MM.1S (cell line): ENCODE measurements at regions not wholly inside any gene's neighbourhood (a gene's known extent, or its start where the extent isn't known, plus 50 kb on each side); places are given as distances from the start of the nearest gene placed in this dataset.

ENCODE experiments used
- EZH2 ChIP-seq: fragments of 300-600 bp; sonication (generic); optimal IDR thresholded peaks from 2 replicates; pipeline ENCODE3; 2017; ENCODE audit warnings: low read depth, mild to moderate bottlenecking, antibody characterized with exemption, low read length, mixed read lengths
- EZH2phosphoT487 ChIP-seq: fragments of 300-600 bp; sonication (generic); IDR thresholded peaks from 2 replicates; pipeline ENCODE4 v1.6.1; 2018; ENCODE audit warnings: antibody characterized with exemption, low read length
- TF ChIP-seq, protein P1 (sequence below): fragments of 300-600 bp; sonication (generic); IDR thresholded peaks from 2 replicates; pipeline ENCODE4 v1.5.1; 2016; ENCODE audit warnings: antibody characterized with exemption, low read length, mixed read lengths

DNA sequence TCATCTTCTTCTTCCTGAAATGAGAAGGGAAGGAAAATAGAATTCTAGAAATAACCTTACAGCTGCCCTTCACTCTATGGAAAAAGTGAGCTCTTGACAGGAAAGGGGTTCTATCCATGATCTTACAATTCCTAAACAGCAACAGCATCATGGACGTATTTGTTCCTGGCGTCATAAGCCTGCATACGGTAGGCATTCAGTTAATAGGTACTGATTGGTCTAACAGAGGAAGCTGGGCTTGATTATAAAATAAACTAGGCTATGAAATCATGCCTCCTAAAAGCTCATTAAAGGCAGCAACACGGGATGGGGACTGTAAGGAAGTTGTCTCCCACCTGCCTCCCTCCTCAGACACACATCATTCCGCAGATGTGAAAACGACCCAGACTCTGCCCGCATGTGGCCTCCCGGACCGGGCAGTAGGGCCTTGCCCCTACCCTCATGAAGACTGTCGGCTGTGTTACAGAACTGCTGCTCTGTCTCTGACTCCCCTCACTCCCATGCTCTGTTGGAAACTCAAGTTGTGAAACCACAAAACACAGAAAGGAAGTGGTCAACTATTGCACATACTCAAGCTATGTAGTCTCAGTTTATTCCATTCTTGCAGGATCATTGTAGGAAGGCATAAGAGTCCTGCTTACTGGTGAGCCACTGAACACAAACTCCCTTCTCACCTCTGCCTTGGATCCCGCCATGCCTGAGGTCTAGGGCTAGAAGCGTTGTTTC lies 129.8 kb downstream of the DLEU7 start:
- TF ChIP-seq, protein P1, sequence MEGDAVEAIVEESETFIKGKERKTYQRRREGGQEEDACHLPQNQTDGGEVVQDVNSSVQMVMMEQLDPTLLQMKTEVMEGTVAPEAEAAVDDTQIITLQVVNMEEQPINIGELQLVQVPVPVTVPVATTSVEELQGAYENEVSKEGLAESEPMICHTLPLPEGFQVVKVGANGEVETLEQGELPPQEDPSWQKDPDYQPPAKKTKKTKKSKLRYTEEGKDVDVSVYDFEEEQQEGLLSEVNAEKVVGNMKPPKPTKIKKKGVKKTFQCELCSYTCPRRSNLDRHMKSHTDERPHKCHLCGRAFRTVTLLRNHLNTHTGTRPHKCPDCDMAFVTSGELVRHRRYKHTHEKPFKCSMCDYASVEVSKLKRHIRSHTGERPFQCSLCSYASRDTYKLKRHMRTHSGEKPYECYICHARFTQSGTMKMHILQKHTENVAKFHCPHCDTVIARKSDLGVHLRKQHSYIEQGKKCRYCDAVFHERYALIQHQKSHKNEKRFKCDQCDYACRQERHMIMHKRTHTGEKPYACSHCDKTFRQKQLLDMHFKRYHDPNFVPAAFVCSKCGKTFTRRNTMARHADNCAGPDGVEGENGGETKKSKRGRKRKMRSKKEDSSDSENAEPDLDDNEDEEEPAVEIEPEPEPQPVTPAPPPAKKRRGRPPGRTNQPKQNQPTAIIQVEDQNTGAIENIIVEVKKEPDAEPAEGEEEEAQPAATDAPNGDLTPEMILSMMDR: no peak
- TF ChIP-seq EZH2: no peak
- TF ChIP-seq EZH2phosphoT487: no peak
